HepG2 (cell line): ENCODE measurements at regions not wholly inside any gene's neighbourhood (a gene's known extent, or its start where the extent isn't known, plus 50 kb on each side); places are given as distances from the start of the nearest gene placed in this dataset.
A peak's percentile ranks its signal among the peaks of the same experiment; 100 is the strongest.

ENCODE experiments used
- ATF3 ChIP-seq: sonication (generic); formaldehyde crosslinking; IDR thresholded peaks from 2 replicates; pipeline ENCODE4 v1.4.0; 2020; ENCODE audit warnings: missing genetic modification reagents
- ATF7-NPFF ChIP-seq: sonication (generic); formaldehyde crosslinking; IDR thresholded peaks from 2 replicates; pipeline ENCODE4 v1.8.1; 2023; ENCODE audit warnings: mild to moderate bottlenecking, low read depth, missing genetic modification reagents, moderate library complexity
- BCL6 ChIP-seq: IDR thresholded peaks from 2 replicates; pipeline ENCODE4 v1.6.1; 2016; ENCODE audit warnings: missing genetic modification reagents, missing compliant biosample characterization
- CEBPG ChIP-seq: IDR thresholded peaks from 2 replicates; pipeline ENCODE4 v1.6.1; 2016
- ELF3 ChIP-seq: IDR thresholded peaks from 2 replicates; pipeline ENCODE4 v1.6.1; 2016; ENCODE audit warnings: missing genetic modification reagents, missing compliant biosample characterization
- ERF ChIP-seq: IDR thresholded peaks from 2 replicates; pipeline ENCODE4 v1.6.1; 2018; ENCODE audit warnings: missing biosample characterization, missing genetic modification reagents
- FOXA3 ChIP-seq: IDR thresholded peaks from 2 replicates; pipeline ENCODE4 v1.6.1; 2016; ENCODE audit warnings: missing genetic modification reagents, missing compliant biosample characterization
- HDAC2 ChIP-seq: sonication (generic); formaldehyde crosslinking; IDR thresholded peaks from 2 replicates; pipeline ENCODE4 v1.4.0; 2020; ENCODE audit warnings: missing genetic modification reagents
- JUN ChIP-seq: sonication (generic); formaldehyde crosslinking; IDR thresholded peaks from 2 replicates; pipeline ENCODE4 v1.4.0; 2020; ENCODE audit warnings: mild to moderate bottlenecking, missing genetic modification reagents
- MEIS2 ChIP-seq: sonication (generic); formaldehyde crosslinking; IDR thresholded peaks from 2 replicates; pipeline ENCODE4 v1.9.0; 2021; ENCODE audit warnings: mild to moderate bottlenecking, missing genetic modification reagents
- MIXL1 ChIP-seq: IDR thresholded peaks from 2 replicates; pipeline ENCODE4 v1.6.1; 2016
- RARA ChIP-seq: IDR thresholded peaks from 2 replicates; pipeline ENCODE4 v1.6.1; 2016; ENCODE audit warnings: missing genetic modification reagents, missing compliant biosample characterization
- SIX4 ChIP-seq: sonication (generic); formaldehyde crosslinking; IDR thresholded peaks from 2 replicates; pipeline ENCODE4 v1.4.0; 2020; ENCODE audit warnings: missing genetic modification reagents
- SOX5 ChIP-seq: IDR thresholded peaks from 2 replicates; pipeline ENCODE4 v1.6.1; 2016; ENCODE audit warnings: borderline replicate concordance
- TARDBP ChIP-seq: sonication (generic); formaldehyde crosslinking; IDR thresholded peaks from 2 replicates; pipeline ENCODE4 v1.8.0; 2022; ENCODE audit warnings: mild to moderate bottlenecking, missing genetic modification reagents
- ZBTB25 ChIP-seq: IDR thresholded peaks from 2 replicates; pipeline ENCODE4 v1.6.1; 2018; ENCODE audit warnings: missing genetic modification reagents
- ZFP1 ChIP-seq: IDR thresholded peaks from 2 replicates; pipeline ENCODE4 v1.6.1; 2016
- ZFP36L2 ChIP-seq: sonication (generic); formaldehyde crosslinking; IDR thresholded peaks from 2 replicates; pipeline ENCODE4 v1.4.0; 2020; ENCODE audit warnings: missing genetic modification reagents
- ZMYM4 ChIP-seq: sonication (generic); formaldehyde crosslinking; IDR thresholded peaks from 2 replicates; pipeline ENCODE4 v1.8.1; 2023; ENCODE audit warnings: mild to moderate bottlenecking, missing genetic modification reagents
- ZNF230 ChIP-seq: sonication (generic); formaldehyde crosslinking; IDR thresholded peaks from 2 replicates; pipeline ENCODE4 v1.4.0; 2020; ENCODE audit warnings: mild to moderate bottlenecking, missing genetic modification reagents
- ZNF251 ChIP-seq: sonication (generic); formaldehyde crosslinking; IDR thresholded peaks from 2 replicates; pipeline ENCODE4 v1.9.0; 2021; ENCODE audit warnings: mild to moderate bottlenecking, missing genetic modification reagents
- ZNF329 ChIP-seq: sonication (generic); formaldehyde crosslinking; IDR thresholded peaks from 2 replicates; pipeline ENCODE4 v1.9.0; 2021; ENCODE audit warnings: low read depth, mild to moderate bottlenecking, missing genetic modification reagents
- ZNF333 ChIP-seq: sonication (generic); formaldehyde crosslinking; IDR thresholded peaks from 2 replicates; pipeline ENCODE4 v1.4.0; 2020; ENCODE audit warnings: mild to moderate bottlenecking, missing genetic modification reagents, borderline replicate concordance
- ZNF34 ChIP-seq: sonication (generic); formaldehyde crosslinking; IDR thresholded peaks from 2 replicates; pipeline ENCODE4 v1.4.0; 2020; ENCODE audit warnings: mild to moderate bottlenecking, missing genetic modification reagents, borderline replicate concordance
- ZNF446 ChIP-seq: sonication (generic); formaldehyde crosslinking; IDR thresholded peaks from 2 replicates; pipeline ENCODE4 v1.5.0; 2020; ENCODE audit warnings: mild to moderate bottlenecking, missing genetic modification reagents
- ZNF567 ChIP-seq: sonication (generic); formaldehyde crosslinking; IDR thresholded peaks from 2 replicates; pipeline ENCODE4 v1.8.1; 2023; ENCODE audit warnings: mild to moderate bottlenecking, missing genetic modification reagents, borderline replicate concordance
- ZNF569 ChIP-seq: sonication (generic); formaldehyde crosslinking; IDR thresholded peaks from 2 replicates; pipeline ENCODE4 v1.5.0; 2020; ENCODE audit warnings: mild to moderate bottlenecking, missing genetic modification reagents, moderate library complexity, borderline replicate concordance
- ZNF710 ChIP-seq: sonication (generic); formaldehyde crosslinking; IDR thresholded peaks from 2 replicates; pipeline ENCODE4 v1.5.0; 2020; ENCODE audit warnings: mild to moderate bottlenecking, missing genetic modification reagents, borderline replicate concordance
- ZNF790 ChIP-seq: sonication (generic); formaldehyde crosslinking; IDR thresholded peaks from 2 replicates; pipeline ENCODE4 v1.8.0; 2022; ENCODE audit warnings: missing genetic modification reagents, mild to moderate bottlenecking, borderline replicate concordance
- ZNF891 ChIP-seq: sonication (generic); formaldehyde crosslinking; IDR thresholded peaks from 2 replicates; pipeline ENCODE4 v1.5.0; 2020; ENCODE audit warnings: mild to moderate bottlenecking, missing genetic modification reagents
- TF ChIP-seq, protein P1 (sequence below): sonication (generic); formaldehyde crosslinking; IDR thresholded peaks from 2 replicates; pipeline ENCODE4 v1.8.1; 2023; ENCODE audit warnings: mild to moderate bottlenecking, moderate library complexity, missing genetic modification reagents

DNA sequence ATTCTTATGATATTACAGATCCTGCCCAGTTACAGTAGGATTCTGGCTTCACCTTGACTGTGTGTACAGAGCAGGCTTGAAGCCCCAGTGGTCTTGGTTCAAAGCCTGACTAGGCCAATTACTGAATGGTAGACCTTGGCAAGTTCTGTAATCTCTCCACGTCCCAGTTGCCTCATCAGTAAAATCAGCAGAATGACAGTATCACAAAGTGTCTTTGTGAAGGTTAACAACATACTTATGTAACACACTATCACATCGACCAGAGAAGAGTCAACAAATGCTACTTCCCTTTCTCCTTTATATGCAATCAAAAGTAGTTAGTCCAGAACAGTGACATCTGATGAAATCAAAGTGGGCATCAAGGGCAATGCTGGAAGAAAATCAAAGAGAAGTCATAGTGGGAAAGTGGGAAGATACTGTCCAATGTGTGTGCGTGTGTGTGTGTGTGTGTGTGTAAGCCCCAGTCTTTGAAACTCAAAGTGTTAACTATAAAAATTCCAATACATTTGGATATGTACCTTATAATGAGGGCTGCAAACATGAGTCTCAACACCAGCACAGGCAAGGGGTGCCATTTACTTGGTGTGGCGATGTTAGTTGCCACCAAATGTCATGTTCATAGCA is 93.5 kb upstream of the EGFLAM start (continued):
- TF ChIP-seq ZBTB25 (CRISPR knock-in tag) (peak; percentile 58; the same call in 1 of the 2 replicates), MIXL1 (peak; percentile 96), ZMYM4 (CRISPR knock-in tag) (peak; percentile 57; the same call in 1 of the 2 replicates), ATF3 (peak; percentile 93), ZNF891 (no peak), TARDBP (CRISPR knock-in tag) (0 out of 2 replicates have a peak, but pooled peaks have one; percentile 48), ZFP1 (CRISPR knock-in tag) (0 out of 2 replicates have a peak, but pooled peaks have one; percentile 34), BCL6 (CRISPR knock-in tag) (peak; percentile 79), ZNF251 (CRISPR knock-in tag) (no peak), SIX4 (CRISPR knock-in tag) (peak; percentile 60), ZNF790 (CRISPR knock-in tag) (no peak), ZNF710 (CRISPR knock-in tag) (peak; percentile 55; the same call in 1 of the 2 replicates), ZNF34 (CRISPR knock-in tag) (no peak), ERF (CRISPR knock-in tag) (peak; percentile 81), ZNF329 (CRISPR knock-in tag) (no peak), HDAC2 (CRISPR knock-in tag) (peak; percentile 87; the same call in 1 of the 2 replicates), ZNF446 (no peak), ATF7-NPFF (no peak), RARA (CRISPR knock-in tag) (peak; percentile 88), FOXA3 (peak; percentile 91), ZNF567 (CRISPR knock-in tag) (no peak), ELF3 (CRISPR knock-in tag) (peak; percentile 88), MEIS2 (CRISPR knock-in tag) (no peak; the same call in 1 of the 2 replicates), JUN (CRISPR knock-in tag) (0 out of 2 replicates have a peak, but pooled peaks have one; percentile 49), CEBPG (CRISPR knock-in tag) (peak; percentile 94), ZNF333 (CRISPR knock-in tag) (no peak), ZNF569 (CRISPR knock-in tag) (no peak), ZFP36L2 (no peak), ZNF230 (CRISPR knock-in tag) (no peak), SOX5 (CRISPR knock-in tag) (peak; percentile 97)
- TF ChIP-seq, protein P1, sequence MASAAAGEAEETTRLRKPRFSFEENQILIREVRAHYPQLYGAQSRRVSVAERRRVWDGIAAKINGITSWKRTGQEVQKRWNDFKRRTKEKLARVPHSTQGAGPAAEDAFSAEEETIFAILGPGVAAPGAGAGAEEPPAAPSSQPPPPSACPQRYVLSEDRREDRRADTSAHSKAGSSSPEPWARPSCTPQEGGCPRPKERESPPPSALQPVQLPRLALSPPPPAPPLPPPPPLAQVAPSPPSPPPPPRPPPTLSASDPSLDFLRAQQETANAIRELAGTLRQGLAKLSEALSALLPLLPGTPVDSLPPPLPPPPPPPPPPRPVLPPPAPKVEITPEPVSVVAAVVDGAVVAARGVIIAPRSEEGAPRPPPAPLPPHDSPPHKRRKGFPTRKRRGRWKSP (CRISPR knock-in tag), result peak; percentile 27; the same call in 1 of the 2 replicates
